MCF 10A (cell line): ENCODE measurements at regions not wholly inside any gene's neighbourhood (a gene's known extent, or its start where the extent isn't known, plus 50 kb on each side); places are given as distances from the start of the nearest gene placed in this dataset.

Source experiments
- BruUV-seq: library from RNA; stranded (reverse); fragments of 400-500 nt; replicated peaks from 2 replicates; lab custom pipeline; 2021; lab: Mats Ljungman, UMichigan
- CTCF ChIA-PET: fragments of 300-600 bp; sonication (Branson Sonifier 250); formaldehyde crosslinking; extraction: SDS; loops from one replicate; lab custom pipeline; 2021; ENCODE audit warnings: antibody characterized with exemption, inconsistent platforms; lab: Yijun Ruan, JAX
- POLR2A ChIA-PET: fragments of 300-600, 350-650 bp; sonication (Branson Sonifier 250); formaldehyde crosslinking; extraction: SDS; loops from one replicate; lab custom pipeline; 2020; ENCODE audit warnings: antibody characterized with exemption, inconsistent platforms; lab: Yijun Ruan, JAX
- DNase-seq: peaks from one replicate; pipeline ENCODE4 v3.0.0-alpha.2; 2018; ENCODE audit not compliant: unreplicated experiment
- H3K27ac Mint-ChIP-seq: one replicate; pipeline ENCODE4 v1.8.0; 2022; ENCODE audit warnings: mild to moderate bottlenecking, low read depth, mixed read lengths; ENCODE audit not compliant: unreplicated experiment
- H3K27me3 Mint-ChIP-seq: one replicate; pipeline ENCODE4 v1.8.0; 2022; ENCODE audit warnings: mixed read lengths; ENCODE audit not compliant: insufficient read depth, unreplicated experiment
- H3K36me3 Mint-ChIP-seq: one replicate; pipeline ENCODE4 v1.8.0; 2022; ENCODE audit warnings: mild to moderate bottlenecking, moderate library complexity, mixed read lengths; ENCODE audit not compliant: insufficient read depth, unreplicated experiment
- H3K4me1 Mint-ChIP-seq: one replicate; pipeline ENCODE4 v1.8.0; 2022; ENCODE audit warnings: mixed read lengths; ENCODE audit not compliant: insufficient read depth, unreplicated experiment
- H3K4me3 Mint-ChIP-seq: one replicate; pipeline ENCODE4 v1.8.0; 2022; ENCODE audit warnings: mild to moderate bottlenecking, moderate library complexity, mixed read lengths; ENCODE audit not compliant: unreplicated experiment
- H3K9me3 Mint-ChIP-seq: one replicate; pipeline ENCODE4 v1.8.0; 2022; ENCODE audit warnings: mixed read lengths; ENCODE audit not compliant: unreplicated experiment
- intact Hi-C: fragments of 100-400 bp; cut with micrococcal nuclease; formaldehyde crosslinking; loops from 2 replicates; pipeline ENCODE4 v1.14.1; 2022
- TF ChIP-seq, protein P1 (sequence below): fragments of 200-600 bp; IDR thresholded peaks from one replicate; pipeline ENCODE4 v1.8.0; 2022; ENCODE audit warnings: antibody characterized with exemption, mild to moderate bottlenecking; ENCODE audit not compliant: unreplicated experiment

DNA sequence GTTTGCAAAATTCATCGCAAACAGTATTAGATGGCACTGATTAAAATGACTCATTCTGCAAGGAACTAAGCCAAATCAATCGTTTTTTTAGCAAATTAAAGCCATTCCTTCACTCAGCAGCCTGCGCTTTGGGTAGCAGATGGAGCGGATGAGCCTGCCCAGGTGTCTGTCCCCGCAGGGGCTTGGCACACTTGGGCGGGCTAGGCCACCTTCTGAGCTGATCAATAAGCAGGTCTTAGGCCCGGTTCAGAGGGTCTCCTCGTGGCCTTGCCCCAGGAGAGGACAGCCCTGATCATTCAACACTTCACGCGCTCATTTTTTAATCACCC, 78.0 kb upstream of the FCN1 start:
- CTCF ChIA-PET: no interaction called here

DNA sequence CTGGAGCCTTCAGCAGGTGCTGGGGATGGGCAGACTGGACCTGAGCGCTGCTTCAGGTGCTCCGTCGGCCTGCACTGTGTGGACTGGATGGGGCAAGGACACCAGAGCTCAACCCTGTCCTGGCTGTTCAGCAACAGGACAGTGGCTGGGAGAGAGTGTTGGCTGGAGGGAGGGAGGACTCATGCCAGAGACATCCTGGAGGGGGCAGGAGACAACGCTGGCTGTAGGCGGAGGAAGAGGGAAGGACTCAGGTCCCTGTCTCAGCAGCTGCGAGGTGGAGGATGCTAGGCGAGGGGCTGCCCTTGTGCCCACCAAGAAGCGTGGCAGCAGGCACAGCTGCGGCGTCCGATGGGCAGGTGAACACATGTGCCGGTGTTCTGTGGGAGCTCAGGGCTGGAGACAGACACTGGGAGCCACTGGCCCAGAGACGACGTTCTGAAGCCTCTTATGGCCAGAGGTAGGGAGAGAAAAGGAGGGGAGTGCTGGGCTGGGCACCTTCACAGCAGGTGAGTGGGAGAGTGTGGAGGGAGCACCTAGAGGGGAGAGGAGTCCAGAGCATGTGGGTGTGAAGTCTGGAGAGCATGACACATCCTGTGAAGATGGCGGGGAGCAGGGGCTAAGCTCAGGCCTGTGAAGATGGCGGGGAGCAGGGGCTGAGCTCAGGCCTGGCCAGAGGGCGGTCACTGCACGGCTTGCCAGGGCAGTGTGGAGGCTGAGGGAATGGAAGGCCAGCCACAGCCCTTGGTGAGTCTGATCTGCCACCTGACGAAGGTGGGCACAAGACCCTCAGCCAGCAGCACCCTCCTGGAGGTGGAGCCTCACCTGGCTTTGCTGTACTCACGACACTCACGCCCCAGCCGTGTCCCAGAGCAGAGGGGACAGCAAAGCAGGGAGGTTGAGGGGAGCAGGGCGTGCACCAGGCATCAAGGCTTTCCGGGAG, 79.1 kb upstream of the FCN1 start:
- POLR2A ChIA-PET: no interaction called here
- no peaks in the 10 kb centered on the region for H3K9me3 Mint-ChIP-seq

More for the DNA sequence above, 78.0 kb upstream of the FCN1 start:
- POLR2A ChIA-PET: interaction anchor here (0.6 kb wide), 1 partner anchor 48 kb away, joined by 3 read pairs; no protein-coding TSS in a partner anchor
- Mint-ChIP-seq H3K27me3 (peaks cover 14% of the 10 kb centered on the region), H3K9me3 (no peaks in the 10 kb centered on the region), H3K4me3 (no peak overlapping the region), H3K27ac (no peak overlapping the region), H3K36me3 (no peaks in the 10 kb centered on the region), H3K4me1 (no peaks in the 10 kb centered on the region)
- TF ChIP-seq, protein P1, sequence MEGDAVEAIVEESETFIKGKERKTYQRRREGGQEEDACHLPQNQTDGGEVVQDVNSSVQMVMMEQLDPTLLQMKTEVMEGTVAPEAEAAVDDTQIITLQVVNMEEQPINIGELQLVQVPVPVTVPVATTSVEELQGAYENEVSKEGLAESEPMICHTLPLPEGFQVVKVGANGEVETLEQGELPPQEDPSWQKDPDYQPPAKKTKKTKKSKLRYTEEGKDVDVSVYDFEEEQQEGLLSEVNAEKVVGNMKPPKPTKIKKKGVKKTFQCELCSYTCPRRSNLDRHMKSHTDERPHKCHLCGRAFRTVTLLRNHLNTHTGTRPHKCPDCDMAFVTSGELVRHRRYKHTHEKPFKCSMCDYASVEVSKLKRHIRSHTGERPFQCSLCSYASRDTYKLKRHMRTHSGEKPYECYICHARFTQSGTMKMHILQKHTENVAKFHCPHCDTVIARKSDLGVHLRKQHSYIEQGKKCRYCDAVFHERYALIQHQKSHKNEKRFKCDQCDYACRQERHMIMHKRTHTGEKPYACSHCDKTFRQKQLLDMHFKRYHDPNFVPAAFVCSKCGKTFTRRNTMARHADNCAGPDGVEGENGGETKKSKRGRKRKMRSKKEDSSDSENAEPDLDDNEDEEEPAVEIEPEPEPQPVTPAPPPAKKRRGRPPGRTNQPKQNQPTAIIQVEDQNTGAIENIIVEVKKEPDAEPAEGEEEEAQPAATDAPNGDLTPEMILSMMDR: no peak
- no TSS peak for BruUV-seq
- intact Hi-C loops: no loop called here
- no peak for DNase-seq

GRCh38 chr9:135000647-135001245, 83.0 kb upstream of the FCN1 start:
- POLR2A ChIA-PET: interaction anchor here (1.2 kb wide), 1 partner anchor 22 kb away, joined by 3 read pairs; no protein-coding TSS in a partner anchor
- H3K4me3 Mint-ChIP-seq: no peak overlapping the region
- H3K36me3 Mint-ChIP-seq: peaks cover 5% of the 10 kb centered on the region
- DNase-seq: no peak
- H3K9me3 Mint-ChIP-seq: peaks cover 8% of the 10 kb centered on the region
- no peaks in the 10 kb centered on the region for H3K4me1 Mint-ChIP-seq
- TF ChIP-seq, protein P1: no peak
- peaks cover 13% of the 10 kb centered on the region for H3K27me3 Mint-ChIP-seq
- H3K27ac Mint-ChIP-seq: no peak overlapping the region
- CTCF ChIA-PET: interaction anchor here (0.7 kb wide), 1 partner anchor 484 kb away, joined by 3 read pairs; no protein-coding TSS in a partner anchor
- intact Hi-C loops: no loop called here
- BruUV-seq: no TSS peak

More for the DNA sequence above, 79.1 kb upstream of the FCN1 start:
- TF ChIP-seq, protein P1: no peak
- CTCF ChIA-PET: interaction anchor here (0.6 kb wide), 1 partner anchor 11 kb away, joined by 3 read pairs; no protein-coding TSS in a partner anchor
- intact Hi-C loops: no loop called here
- Mint-ChIP-seq H3K27me3 (peaks cover 14% of the 10 kb centered on the region), H3K4me1 (no peaks in the 10 kb centered on the region), H3K4me3 (no peak overlapping the region), H3K36me3 (peaks cover under 1% of the 10 kb centered on the region), H3K27ac (no peak overlapping the region)
- no TSS peak for BruUV-seq
- no peak for DNase-seq

DNA sequence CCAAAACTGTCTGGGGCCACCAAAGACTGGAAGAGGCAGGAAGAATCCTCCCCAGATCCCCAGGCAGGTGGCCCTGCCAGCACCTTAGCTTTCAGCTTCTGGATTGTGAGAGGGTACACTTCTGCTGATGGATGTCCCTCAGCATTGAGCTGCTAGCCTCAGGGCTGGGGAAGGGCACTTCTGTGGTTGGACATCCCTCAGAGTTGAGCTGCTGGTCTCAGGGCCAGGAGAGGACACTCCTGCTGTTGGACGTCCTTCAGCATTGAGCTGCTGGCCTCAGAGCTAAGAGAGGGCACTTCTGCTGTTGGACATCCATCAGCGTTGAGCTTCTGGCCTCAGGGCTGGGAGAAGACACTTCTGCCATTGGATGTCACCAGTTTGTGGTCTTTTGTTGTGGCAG, 83.8 kb upstream of the FCN1 start:
- H3K9me3 Mint-ChIP-seq: peaks cover 8% of the 10 kb centered on the region
- H3K4me1 Mint-ChIP-seq: no peaks in the 10 kb centered on the region
- peaks cover 5% of the 10 kb centered on the region for H3K27me3 Mint-ChIP-seq
- TF ChIP-seq, protein P1: no peak
- ChIA-PET POLR2A (interaction anchor here (1.2 kb wide), 1 partner anchor 22 kb away, joined by 3 read pairs; no protein-coding TSS in a partner anchor), CTCF (interaction anchor here (0.7 kb wide), 1 partner anchor 483 kb away, joined by 3 read pairs; no protein-coding TSS in a partner anchor)
- DNase-seq: no peak
- intact Hi-C loops: no loop called here
- H3K4me3 Mint-ChIP-seq: no peak overlapping the region
- no peak overlapping the region for H3K27ac Mint-ChIP-seq
- peaks cover 5% of the 10 kb centered on the region for H3K36me3 Mint-ChIP-seq
- no TSS peak for BruUV-seq
